ENCODE measurements at regions not wholly inside any gene's neighbourhood (a gene's known extent, or its start where the extent isn't known, plus 50 kb on each side); places are given as distances from the start of the nearest gene placed in this dataset.

DNA sequence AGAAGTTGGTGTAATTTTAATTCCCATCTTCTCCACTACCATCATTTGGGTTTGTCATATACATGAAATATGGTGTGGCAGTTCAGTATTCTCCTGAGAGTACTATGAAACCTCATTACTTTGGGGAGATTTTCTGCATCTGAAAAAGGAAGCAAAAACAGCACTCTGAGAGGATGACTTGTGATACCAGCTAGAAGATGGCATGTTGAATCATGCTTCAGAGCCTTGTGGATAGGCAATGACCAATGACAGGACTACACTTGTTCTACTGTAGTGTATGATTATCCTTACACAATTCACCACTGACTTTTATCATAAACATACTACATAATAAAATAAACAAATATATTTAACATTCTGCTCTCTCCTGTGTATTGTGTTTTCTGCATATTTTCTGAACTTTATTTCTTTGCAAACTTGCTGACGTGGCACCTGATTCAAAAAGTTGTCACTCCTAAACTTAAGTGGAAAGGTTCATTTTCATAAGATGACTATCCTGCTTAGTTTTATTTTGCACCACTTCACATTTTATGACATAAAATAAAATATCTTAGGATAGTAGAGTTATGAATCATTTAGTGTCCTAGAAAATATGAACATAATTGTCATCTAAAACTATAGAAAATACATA lies 991.3 kb downstream of the FSTL5 start:
- Histone ChIP-seq H3K9me2 (replicated peaks; ENCODE audit: insufficient read depth) (no peaks in the 10 kb centered on the region), H3K9me3 (ENCODE audit: low read depth) (no peaks in the 10 kb centered on the region), H3K4me1 (ENCODE audit: insufficient read depth) (no peaks in the 10 kb centered on the region), H4K20me1 (ENCODE audit: insufficient read depth, poor library complexity, severe bottlenecking) (no peaks in the 10 kb centered on the region), H3K4me3 (no peak overlapping the region), H3K36me3 (replicated peaks; ENCODE audit: insufficient read depth, low read depth) (no peaks in the 10 kb centered on the region), H3K27me3 (no peaks in the 10 kb centered on the region), H2AFZ (no peak overlapping the region), H3K79me2 (no peaks in the 10 kb centered on the region), H3K4me2 (no peak overlapping the region), H3K27ac (no peak overlapping the region)
- WGBS (ENCODE audit: low lambda C conversion rate, missing lambda C conversion rate) = 93% methylated on average over 1 of the region's 1 CpG
- TF ChIP-seq EZH2phosphoT487 (IDR thresholded peaks at IDR 0.05; ENCODE audit: low read depth, severe bottlenecking, unreplicated experiment) (no peak), EZH2 (IDR thresholded peaks at IDR 0.05; ENCODE audit: borderline replicate concordance) (no peak)
- TF ChIP-seq, protein P1, sequence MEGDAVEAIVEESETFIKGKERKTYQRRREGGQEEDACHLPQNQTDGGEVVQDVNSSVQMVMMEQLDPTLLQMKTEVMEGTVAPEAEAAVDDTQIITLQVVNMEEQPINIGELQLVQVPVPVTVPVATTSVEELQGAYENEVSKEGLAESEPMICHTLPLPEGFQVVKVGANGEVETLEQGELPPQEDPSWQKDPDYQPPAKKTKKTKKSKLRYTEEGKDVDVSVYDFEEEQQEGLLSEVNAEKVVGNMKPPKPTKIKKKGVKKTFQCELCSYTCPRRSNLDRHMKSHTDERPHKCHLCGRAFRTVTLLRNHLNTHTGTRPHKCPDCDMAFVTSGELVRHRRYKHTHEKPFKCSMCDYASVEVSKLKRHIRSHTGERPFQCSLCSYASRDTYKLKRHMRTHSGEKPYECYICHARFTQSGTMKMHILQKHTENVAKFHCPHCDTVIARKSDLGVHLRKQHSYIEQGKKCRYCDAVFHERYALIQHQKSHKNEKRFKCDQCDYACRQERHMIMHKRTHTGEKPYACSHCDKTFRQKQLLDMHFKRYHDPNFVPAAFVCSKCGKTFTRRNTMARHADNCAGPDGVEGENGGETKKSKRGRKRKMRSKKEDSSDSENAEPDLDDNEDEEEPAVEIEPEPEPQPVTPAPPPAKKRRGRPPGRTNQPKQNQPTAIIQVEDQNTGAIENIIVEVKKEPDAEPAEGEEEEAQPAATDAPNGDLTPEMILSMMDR (IDR thresholded peaks at IDR 0.05; ENCODE audit: poor library complexity) = no peak
- DNase-seq (ENCODE audit: low spot score) = no peak

DNA sequence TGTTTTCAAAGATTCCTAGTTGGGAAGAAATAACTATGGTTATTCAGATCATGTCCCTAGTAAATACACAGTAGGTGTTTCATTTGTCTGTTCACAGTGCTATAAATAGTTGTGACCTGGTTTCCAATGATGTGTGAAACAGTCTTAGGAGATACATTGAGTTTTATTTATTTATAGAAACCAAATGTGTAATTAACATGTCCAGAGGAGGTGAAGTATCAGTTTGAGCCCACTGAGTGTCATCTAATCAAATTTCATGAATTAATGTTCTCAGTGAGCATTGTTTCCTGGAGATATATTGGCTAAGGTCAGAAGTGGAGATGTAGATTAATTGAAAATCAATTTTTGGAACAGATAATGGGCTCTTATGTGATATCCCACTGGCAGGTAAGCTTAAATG lies 996.3 kb downstream of the FSTL5 start:
- H3K4me3 ChIP-seq = no peak overlapping the region
- DNase-seq (ENCODE audit: low spot score) = no peak
- H3K79me2 ChIP-seq = no peaks in the 10 kb centered on the region

DNA sequence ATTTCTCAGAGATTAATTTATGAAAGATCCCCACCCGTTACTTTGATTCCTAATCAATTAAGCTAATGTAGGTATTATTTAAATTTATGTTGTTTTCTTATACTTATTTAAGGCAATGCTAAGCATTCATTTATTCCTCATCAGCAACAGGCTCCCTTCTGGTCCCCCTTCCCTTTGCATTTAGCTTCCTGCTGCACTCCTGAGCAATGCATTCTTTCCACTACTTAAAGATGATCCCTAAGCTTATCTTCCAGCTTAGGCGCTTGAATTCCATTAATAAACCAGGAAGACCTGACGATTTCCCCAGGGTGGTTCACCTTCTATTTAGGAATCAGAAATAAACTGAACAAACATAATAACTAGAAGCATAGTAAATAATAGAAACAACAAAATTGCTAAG lies 1003.1 kb downstream of the FSTL5 start:
- H3K27me3 ChIP-seq = no peaks in the 10 kb centered on the region
- no peak overlapping the region for H2AFZ ChIP-seq
- H4K20me1 ChIP-seq (ENCODE audit: insufficient read depth, poor library complexity, severe bottlenecking) = no peaks in the 10 kb centered on the region
- H3K4me3 ChIP-seq = no peak overlapping the region
- no peak overlapping the region for H3K4me2 ChIP-seq
- TF ChIP-seq EZH2 (IDR thresholded peaks at IDR 0.05; ENCODE audit: borderline replicate concordance) (no peak), EZH2phosphoT487 (IDR thresholded peaks at IDR 0.05; ENCODE audit: low read depth, severe bottlenecking, unreplicated experiment) (no peak)
- TF ChIP-seq, protein P1 (IDR thresholded peaks at IDR 0.05; ENCODE audit: poor library complexity) = no peak
- H3K27ac ChIP-seq = no peak overlapping the region
- H3K9me2 ChIP-seq (replicated peaks; ENCODE audit: insufficient read depth) = no peaks in the 10 kb centered on the region
- WGBS (ENCODE audit: low lambda C conversion rate, missing lambda C conversion rate) = 50% methylated on average over 3 of the region's 3 CpGs
- no peaks in the 10 kb centered on the region for H3K4me1 ChIP-seq (ENCODE audit: insufficient read depth)
- no peaks in the 10 kb centered on the region for H3K79me2 ChIP-seq
- H3K9me3 ChIP-seq (ENCODE audit: low read depth) = no peaks in the 10 kb centered on the region
- H3K36me3 ChIP-seq (replicated peaks; ENCODE audit: insufficient read depth, low read depth) = no peaks in the 10 kb centered on the region
- DNase-seq (ENCODE audit: low spot score) = no peak

More for the DNA sequence above, 996.3 kb downstream of the FSTL5 start:
- H3K4me2 ChIP-seq = no peak overlapping the region
- no peaks in the 10 kb centered on the region for H4K20me1 ChIP-seq (ENCODE audit: insufficient read depth, poor library complexity, severe bottlenecking)
- H3K27ac ChIP-seq = no peak overlapping the region
- TF ChIP-seq, protein P1 (IDR thresholded peaks at IDR 0.05; ENCODE audit: poor library complexity) = no peak
- no peak for TF ChIP-seq EZH2phosphoT487 (IDR thresholded peaks at IDR 0.05; ENCODE audit: low read depth, severe bottlenecking, unreplicated experiment)
- H3K9me2 ChIP-seq (replicated peaks; ENCODE audit: insufficient read depth) = no peaks in the 10 kb centered on the region
- no peak overlapping the region for H2AFZ ChIP-seq
- no peaks in the 10 kb centered on the region for H3K9me3 ChIP-seq (ENCODE audit: low read depth)
- H3K4me1 ChIP-seq (ENCODE audit: insufficient read depth) = no peaks in the 10 kb centered on the region
- H3K36me3 ChIP-seq (replicated peaks; ENCODE audit: insufficient read depth, low read depth) = no peaks in the 10 kb centered on the region
- no peaks in the 10 kb centered on the region for H3K27me3 ChIP-seq

DNA sequence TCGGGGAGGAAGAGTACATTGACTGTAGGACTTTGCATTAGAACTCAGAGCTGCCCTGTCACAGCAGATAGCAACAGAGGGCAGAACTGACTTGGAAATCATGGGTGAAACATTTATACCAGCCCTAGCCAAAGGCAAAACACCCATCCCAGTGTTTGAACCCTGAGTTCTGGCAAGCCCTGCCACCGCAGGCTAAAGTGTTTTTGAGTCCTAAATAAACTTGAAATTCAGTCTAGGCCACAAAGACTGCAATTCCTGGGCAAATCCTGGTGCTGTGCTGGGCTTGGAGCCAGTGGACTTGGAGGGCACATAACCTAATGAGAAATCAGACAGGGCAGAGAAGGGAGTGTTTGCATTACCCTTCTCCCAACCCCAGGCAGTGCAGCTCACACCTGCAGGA lies 1015.7 kb downstream of the FSTL5 start:
- TF ChIP-seq EZH2 (IDR thresholded peaks at IDR 0.05; ENCODE audit: borderline replicate concordance) = no peak
- TF ChIP-seq EZH2phosphoT487 (IDR thresholded peaks at IDR 0.05; ENCODE audit: low read depth, severe bottlenecking, unreplicated experiment) = no peak
- TF ChIP-seq, protein P1 (IDR thresholded peaks at IDR 0.05; ENCODE audit: poor library complexity) = no peak

More for the DNA sequence above, 1015.7 kb downstream of the FSTL5 start:
- Histone ChIP-seq H3K9me2 (replicated peaks; ENCODE audit: insufficient read depth) (no peaks in the 10 kb centered on the region), H3K4me2 (no peak overlapping the region), H3K4me3 (no peak overlapping the region), H3K27me3 (no peaks in the 10 kb centered on the region), H3K79me2 (no peaks in the 10 kb centered on the region), H2AFZ (no peak overlapping the region), H3K9me3 (ENCODE audit: low read depth) (no peaks in the 10 kb centered on the region), H3K27ac (no peak overlapping the region), H4K20me1 (ENCODE audit: insufficient read depth, poor library complexity, severe bottlenecking) (no peaks in the 10 kb centered on the region), H3K36me3 (replicated peaks; ENCODE audit: insufficient read depth, low read depth) (no peaks in the 10 kb centered on the region), H3K4me1 (ENCODE audit: insufficient read depth) (no peaks in the 10 kb centered on the region)
- DNase-seq (ENCODE audit: low spot score) = no peak
- 88% methylated on average over 2 of the region's 2 CpGs for WGBS (ENCODE audit: low lambda C conversion rate, missing lambda C conversion rate)
